ENCODE measurements at regions not wholly inside any gene's neighbourhood (a gene's known extent, or its start where the extent isn't known, plus 50 kb on each side); places are given as distances from the start of the nearest gene placed in this dataset.

DNA sequence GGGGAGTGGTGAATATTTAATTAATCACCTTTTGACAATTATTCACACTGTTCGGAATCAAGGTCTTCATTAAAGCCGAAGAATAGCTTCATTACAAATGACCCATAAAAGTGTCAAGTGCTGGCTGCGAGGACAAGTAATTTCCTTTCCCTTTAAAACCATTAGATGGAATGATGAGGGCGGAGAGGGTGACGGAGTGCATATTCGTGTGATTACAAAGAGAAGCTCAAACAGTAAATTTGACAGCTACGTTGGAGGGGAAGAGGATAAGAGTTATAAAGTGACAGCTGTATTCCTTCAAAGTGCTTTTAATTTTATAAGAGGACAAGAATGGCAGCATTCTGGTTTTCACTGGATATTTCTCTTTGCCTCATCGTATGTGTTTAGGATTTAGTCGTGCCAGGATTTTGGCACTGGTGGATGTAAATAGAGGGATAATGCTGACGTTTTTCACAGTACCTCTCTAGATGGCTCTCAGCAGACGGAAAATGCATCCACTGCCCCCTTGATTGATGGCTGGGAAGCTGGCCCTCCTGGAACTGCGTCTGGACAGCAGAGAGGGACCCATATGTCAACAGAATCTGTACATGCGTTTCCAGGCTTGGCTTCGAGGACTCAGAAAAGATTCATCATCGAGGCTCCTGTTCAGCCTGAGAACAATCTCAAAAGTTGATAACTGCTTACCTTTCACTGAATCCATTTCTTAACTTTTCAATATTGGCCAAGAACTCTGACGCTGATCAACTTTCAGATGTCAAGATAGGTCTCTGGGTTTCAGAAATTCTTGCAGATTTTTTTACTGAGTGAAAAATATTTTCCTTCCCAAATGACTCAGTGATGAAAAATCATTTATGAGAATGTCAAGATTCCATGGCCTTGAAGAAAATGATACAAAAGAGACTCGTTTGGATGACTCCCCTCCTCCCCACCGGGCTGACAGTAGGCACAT lies 50.4 kb upstream of the IRX2 start:
- H3K27me3 ChIP-seq (replicated peaks; ENCODE audit: insufficient read depth), result no peaks in the 10 kb centered on the region
- H3K4me1 ChIP-seq (replicated peaks), result no peaks in the 10 kb centered on the region
- no peaks in the 10 kb centered on the region for H3K36me3 ChIP-seq
- no peaks in the 10 kb centered on the region for H3K9me3 ChIP-seq
- no peak overlapping the region for H3K27ac ChIP-seq
- no peak overlapping the region for H3K4me3 ChIP-seq
- WGBS, result 20% methylated on average over 18 of the region's 18 CpGs
- intact Hi-C loops (cut with DNase I), result no loop called here
- TF ChIP-seq POLR2AphosphoS5 (IDR thresholded peaks at IDR 0.05) (no peak), POLR2A (IDR thresholded peaks at IDR 0.05) (no peak)
- TF ChIP-seq, protein P1, sequence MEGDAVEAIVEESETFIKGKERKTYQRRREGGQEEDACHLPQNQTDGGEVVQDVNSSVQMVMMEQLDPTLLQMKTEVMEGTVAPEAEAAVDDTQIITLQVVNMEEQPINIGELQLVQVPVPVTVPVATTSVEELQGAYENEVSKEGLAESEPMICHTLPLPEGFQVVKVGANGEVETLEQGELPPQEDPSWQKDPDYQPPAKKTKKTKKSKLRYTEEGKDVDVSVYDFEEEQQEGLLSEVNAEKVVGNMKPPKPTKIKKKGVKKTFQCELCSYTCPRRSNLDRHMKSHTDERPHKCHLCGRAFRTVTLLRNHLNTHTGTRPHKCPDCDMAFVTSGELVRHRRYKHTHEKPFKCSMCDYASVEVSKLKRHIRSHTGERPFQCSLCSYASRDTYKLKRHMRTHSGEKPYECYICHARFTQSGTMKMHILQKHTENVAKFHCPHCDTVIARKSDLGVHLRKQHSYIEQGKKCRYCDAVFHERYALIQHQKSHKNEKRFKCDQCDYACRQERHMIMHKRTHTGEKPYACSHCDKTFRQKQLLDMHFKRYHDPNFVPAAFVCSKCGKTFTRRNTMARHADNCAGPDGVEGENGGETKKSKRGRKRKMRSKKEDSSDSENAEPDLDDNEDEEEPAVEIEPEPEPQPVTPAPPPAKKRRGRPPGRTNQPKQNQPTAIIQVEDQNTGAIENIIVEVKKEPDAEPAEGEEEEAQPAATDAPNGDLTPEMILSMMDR (IDR thresholded peaks at IDR 0.05), result no peak
- no peak for DNase-seq (ENCODE audit: low spot score)
